Subcutaneous abdominal adipose tissue (tissue), 5 donors: ENCODE measurements at regions not wholly inside any gene's neighbourhood (a gene's known extent, or its start where the extent isn't known, plus 50 kb on each side); places are given as distances from the start of the nearest gene placed in this dataset.

Experiments
- H3K27ac ChIP-seq: one replicate; pipeline ENCODE4 v1.7.0; 2013; ENCODE audit warnings: low read depth, mild to moderate bottlenecking, inconsistent platforms, low read length, moderate library complexity
- H3K27me3 ChIP-seq, 5 donors: one replicate each; pipeline ENCODE4 v1.7.0; 2013; ENCODE audit warnings: low read length in 5 of 5, inconsistent platforms in 1 of 5; ENCODE audit not compliant: control insufficient read depth in 5 of 5, insufficient read depth in 4 of 5
- H3K36me3 ChIP-seq, 5 donors: one replicate each; pipeline ENCODE4 v1.7.0; 2013; ENCODE audit warnings: low read length in 5 of 5; ENCODE audit not compliant: control insufficient read depth in 5 of 5, insufficient read depth in 5 of 5
- H3K4me1 ChIP-seq, 5 donors: one replicate each; pipeline ENCODE4 v1.7.0; 2013; ENCODE audit warnings: low read length in 5 of 5, mild to moderate bottlenecking in 3 of 5, moderate library complexity in 1 of 5; ENCODE audit not compliant: control insufficient read depth in 5 of 5, insufficient read depth in 5 of 5
- H3K4me3 ChIP-seq, 5 donors: one replicate each; pipeline ENCODE4 v1.7.0; 2013; ENCODE audit warnings: low read length in 5 of 5, low read depth in 1 of 5
- H3K9ac ChIP-seq, 5 donors: one replicate each; pipeline ENCODE4 v1.7.0; 2013; ENCODE audit warnings: low read length in 5 of 5, mild to moderate bottlenecking in 4 of 5, moderate library complexity in 3 of 5
- H3K9me3 ChIP-seq, 5 donors: one replicate each; pipeline ENCODE4 v1.7.0; 2013; ENCODE audit warnings: low read length in 5 of 5; ENCODE audit not compliant: control insufficient read depth in 5 of 5
- donor health status: healthy.
- donor health status: healthy.
- donor health status: healthy.
- donor health status: healthy.
- donor health status: healthy.

DNA sequence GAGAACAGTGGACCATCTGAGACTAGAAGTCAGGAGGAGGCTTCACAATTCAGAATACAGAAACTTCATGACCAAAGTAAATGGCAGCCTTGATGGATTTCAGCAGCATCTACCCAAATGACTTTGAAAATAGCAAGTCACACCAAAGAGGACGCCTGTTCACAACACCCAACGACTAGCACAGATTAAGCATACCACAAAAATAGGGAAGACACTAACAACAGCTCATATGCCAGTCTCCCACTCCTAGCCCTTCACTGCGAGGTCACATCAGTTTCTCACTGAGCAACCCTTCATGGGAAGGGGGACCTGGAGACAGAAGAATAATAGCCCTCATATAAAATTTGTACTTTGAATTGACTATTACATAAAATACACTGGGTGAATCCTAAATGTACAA is 228.4 kb upstream of the SLC39A10 start:
- no peaks in the 10 kb centered on the region for H3K27me3 ChIP-seq
- H3K9me3 ChIP-seq: no peaks in the 10 kb centered on the region
- H3K27ac ChIP-seq: no peak overlapping the region
- no peak overlapping the region for H3K9ac ChIP-seq
- no peaks in the 10 kb centered on the region for H3K4me1 ChIP-seq
- H3K4me3 ChIP-seq: no peak overlapping the region
- H3K36me3 ChIP-seq: no peaks in the 10 kb centered on the region

DNA sequence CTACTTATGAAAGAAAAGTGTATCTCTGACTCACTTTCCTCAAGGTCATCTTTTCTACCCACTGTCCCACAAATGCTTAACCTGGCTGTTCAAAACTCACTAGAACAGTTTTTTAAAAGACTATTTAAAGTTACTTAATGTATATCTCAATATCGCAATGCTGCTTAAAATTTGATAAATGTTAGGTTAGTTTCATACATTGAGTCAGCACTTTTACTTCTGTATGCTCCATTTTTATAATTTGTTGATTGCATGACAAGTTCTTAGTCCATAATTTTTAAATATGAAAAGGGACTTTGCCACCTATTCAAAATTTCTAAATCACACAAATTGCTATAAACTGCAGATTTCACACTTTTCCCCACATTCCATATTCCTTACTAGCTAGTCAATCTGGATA is 231.7 kb upstream of the SLC39A10 start:
- H3K4me1 ChIP-seq: no peaks in the 10 kb centered on the region
- no peaks in the 10 kb centered on the region for H3K27me3 ChIP-seq
- no peak overlapping the region for H3K27ac ChIP-seq
- H3K4me3 ChIP-seq: no peak overlapping the region
- H3K9me3 ChIP-seq: no peaks in the 10 kb centered on the region
- no peaks in the 10 kb centered on the region for H3K36me3 ChIP-seq
- no peak overlapping the region for H3K9ac ChIP-seq

DNA sequence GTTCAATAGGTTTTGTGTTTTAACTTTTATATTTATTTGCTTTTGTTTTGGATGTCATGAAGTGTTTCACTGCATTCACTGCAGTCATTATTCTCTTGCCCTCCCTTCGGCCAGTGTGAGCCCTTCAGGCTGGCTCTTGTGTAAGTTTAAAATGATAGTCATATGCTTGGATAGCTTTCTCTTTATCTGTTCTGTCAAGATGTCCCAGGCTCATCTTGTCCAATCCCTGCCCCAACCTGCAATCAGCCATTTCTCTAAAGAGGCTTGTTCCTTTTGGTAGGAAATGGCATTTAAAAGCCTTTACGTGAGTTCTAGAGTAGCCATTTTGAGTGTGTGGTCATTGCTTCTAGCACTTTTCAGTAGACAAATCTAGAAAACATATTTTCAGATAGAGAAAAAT is 238.0 kb upstream of the SLC39A10 start:
- H3K9ac ChIP-seq: no peak overlapping the region
- no peak overlapping the region for H3K4me3 ChIP-seq
- H3K27ac ChIP-seq: no peak overlapping the region
- H3K36me3 ChIP-seq: no peaks in the 10 kb centered on the region
- no peaks in the 10 kb centered on the region for H3K4me1 ChIP-seq
- H3K27me3 ChIP-seq: no peaks in the 10 kb centered on the region
- H3K9me3 ChIP-seq: no peaks in the 10 kb centered on the region

DNA sequence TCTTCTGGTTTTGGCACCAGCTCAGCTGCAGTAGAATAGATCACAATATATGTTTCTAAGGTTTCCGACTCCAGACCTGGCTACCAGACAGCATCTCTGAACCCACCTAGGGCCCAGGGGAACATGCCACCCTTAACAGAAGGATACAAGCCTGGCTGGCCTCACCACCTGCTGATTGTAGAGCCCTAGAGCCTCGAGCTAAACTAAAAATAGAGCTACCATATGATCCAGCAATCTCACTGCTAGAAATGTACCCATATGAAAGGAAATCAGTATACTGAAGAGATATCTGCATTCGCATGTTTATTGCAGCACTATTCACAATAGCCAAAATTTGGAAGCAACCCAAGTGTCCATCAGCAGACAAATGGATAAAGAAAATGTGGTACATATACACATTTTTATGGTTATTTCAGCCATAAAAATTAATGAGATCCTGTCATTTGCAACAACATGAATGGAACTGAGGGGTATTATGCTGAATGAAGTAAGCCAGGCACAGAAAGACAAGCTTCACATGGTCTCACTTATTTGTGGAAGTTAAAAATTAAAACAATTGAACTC is 242.4 kb upstream of the SLC39A10 start:
- no peak overlapping the region for H3K27ac ChIP-seq
- no peaks in the 10 kb centered on the region for H3K27me3 ChIP-seq
- no peaks in the 10 kb centered on the region for H3K9me3 ChIP-seq
- H3K4me1 ChIP-seq: peaks cover 0 to 17% (median 14%) of the 10 kb centered on the region in 5 donors
- no peak overlapping the region for H3K9ac ChIP-seq
- H3K36me3 ChIP-seq: no peaks in the 10 kb centered on the region
- H3K4me3 ChIP-seq: no peak overlapping the region

DNA sequence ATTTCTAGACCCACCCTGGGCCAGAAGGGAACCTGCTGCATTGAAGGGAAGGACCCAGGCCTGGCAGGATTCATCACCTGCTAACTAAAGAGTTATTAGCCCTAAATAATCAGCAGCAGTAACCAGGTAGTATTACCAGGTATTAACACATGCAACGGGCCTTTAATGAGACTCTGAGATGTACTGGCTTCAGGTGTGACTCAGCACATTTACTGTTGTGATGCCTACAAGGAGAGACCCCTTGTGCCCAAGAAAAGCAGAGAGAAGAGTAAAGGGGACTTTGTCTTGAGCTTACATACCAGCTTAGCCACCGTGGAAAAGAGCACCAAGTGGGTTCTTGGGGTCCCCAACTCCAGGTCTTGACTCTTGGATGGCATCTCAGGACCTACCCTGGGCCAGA is 243.1 kb upstream of the SLC39A10 start:
- H3K4me3 ChIP-seq: no peak overlapping the region
- H3K9me3 ChIP-seq: no peaks in the 10 kb centered on the region
- H3K4me1 ChIP-seq: peaks cover 0 to 17% (median 14%) of the 10 kb centered on the region in 5 donors

DNA sequence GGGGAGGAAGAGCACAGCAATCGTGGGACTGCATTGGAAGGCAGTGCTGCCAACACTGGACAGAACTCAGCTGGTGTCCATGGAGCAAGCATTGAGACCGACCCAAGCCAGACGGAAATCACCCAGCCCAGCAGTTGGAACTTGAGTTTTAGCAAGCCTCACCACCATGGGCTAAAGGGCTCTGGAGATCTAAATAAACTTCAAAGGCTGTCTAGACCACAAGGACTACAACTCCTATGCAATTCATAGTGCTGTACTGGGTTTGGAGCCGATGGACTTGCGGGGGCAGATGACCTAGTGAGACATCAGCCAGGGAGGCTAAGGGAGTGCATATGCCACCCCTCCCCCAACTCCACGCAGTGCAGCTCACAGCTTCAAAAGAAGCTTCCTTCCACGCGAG is 243.6 kb upstream of the SLC39A10 start:
- no peaks in the 10 kb centered on the region for H3K9me3 ChIP-seq
- no peak overlapping the region for H3K9ac ChIP-seq
- H3K4me1 ChIP-seq: peaks cover 0 to 17% (median 14%) of the 10 kb centered on the region in 5 donors
- H3K27me3 ChIP-seq: no peaks in the 10 kb centered on the region
- no peak overlapping the region for H3K27ac ChIP-seq
- no peaks in the 10 kb centered on the region for H3K36me3 ChIP-seq
- H3K4me3 ChIP-seq: no peak overlapping the region

More for the DNA sequence above, 243.1 kb upstream of the SLC39A10 start:
- no peak overlapping the region for H3K27ac ChIP-seq
- H3K36me3 ChIP-seq: no peaks in the 10 kb centered on the region
- H3K9ac ChIP-seq: no peak overlapping the region
- no peaks in the 10 kb centered on the region for H3K27me3 ChIP-seq

DNA sequence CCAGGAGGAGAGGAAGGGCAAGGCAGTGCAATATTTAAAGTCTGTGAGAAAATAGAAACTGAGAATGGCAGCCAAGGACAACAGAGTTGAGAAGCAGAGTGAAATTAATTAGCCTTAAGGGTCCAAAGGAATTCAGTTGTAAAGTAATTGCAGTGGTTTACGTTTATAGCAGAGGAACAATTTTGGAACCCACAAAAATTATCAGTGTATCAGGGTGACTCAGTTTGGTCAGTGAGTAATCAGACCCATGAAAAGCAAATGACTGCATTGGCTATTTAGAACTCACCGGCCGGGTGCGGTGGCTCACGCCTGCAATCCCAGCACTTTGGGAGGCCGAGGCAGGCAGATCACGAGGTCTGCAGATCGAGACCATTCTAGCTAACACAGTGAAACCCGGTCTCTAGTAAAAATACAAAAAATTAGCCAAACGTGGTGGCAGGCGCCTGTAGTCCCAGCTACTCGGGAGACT is 245.8 kb upstream of the SLC39A10 start:
- Histone ChIP-seq H3K4me3 (no peak overlapping the region), H3K9ac (no peak overlapping the region), H3K27me3 (no peaks in the 10 kb centered on the region), H3K36me3 (no peaks in the 10 kb centered on the region), H3K27ac (peak overlapping the region; percentile 43), H3K4me1 (peaks cover 0 to 18% (median 17%) of the 10 kb centered on the region in 5 donors), H3K9me3 (no peaks in the 10 kb centered on the region)

DNA sequence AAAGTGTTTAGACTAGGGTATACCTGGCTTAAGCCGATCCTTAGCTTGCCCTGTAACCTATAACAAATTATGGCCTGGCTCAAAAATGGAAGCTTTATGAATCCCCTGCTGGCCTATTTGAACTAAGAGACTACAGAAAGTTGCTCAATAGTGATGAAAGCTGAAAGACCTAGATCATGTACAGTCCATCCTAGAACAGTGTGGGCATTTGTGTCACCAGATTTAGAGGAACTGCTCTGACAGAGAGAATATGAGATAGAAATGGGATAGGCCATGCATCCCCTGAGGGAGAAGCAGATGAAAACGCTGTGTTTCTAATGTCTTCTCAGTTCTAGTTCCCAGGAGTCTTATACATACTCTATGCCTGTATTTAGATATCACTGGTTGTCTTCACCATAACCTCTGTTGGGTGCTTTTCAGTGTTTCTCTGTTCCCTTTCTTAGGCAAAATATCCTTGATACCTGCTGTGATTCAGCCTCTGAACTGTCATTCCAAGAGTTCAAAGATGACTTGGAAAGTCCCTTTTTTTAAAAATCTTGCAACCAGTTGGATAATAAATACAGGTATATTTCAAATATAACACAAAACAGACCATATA is 246.9 kb upstream of the SLC39A10 start:
- no peak overlapping the region for H3K9ac ChIP-seq
- peaks cover 0 to 18% (median 17%) of the 10 kb centered on the region in 5 donors for H3K4me1 ChIP-seq
- H3K27ac ChIP-seq: peak overlapping the region; percentile 43
- no peak overlapping the region for H3K4me3 ChIP-seq
- no peaks in the 10 kb centered on the region for H3K27me3 ChIP-seq
- no peaks in the 10 kb centered on the region for H3K9me3 ChIP-seq
- H3K36me3 ChIP-seq: no peaks in the 10 kb centered on the region

DNA sequence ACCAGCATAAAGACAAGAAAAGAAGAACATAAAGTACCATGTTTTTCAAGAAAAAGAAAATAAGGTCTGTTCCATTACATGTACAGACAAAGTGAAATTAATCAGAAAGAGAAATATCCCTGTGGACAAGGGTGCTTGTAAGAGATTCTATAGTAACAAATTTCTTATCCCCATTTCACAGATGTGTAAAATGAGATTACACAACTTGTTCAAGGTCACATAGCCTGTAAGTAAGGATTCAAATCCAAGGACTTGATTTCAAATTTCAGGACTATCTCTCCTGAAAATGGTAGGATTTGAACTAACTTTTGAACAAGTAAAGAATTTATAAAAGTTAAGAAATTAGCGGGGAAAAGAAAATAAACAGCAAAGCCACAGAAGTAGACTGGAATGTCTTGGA is 248.2 kb upstream of the SLC39A10 start:
- Histone ChIP-seq H3K4me1 (peaks cover 0 to 18% (median 17%) of the 10 kb centered on the region in 5 donors), H3K4me3 (no peak overlapping the region), H3K9ac (no peak overlapping the region), H3K27ac (no peak overlapping the region), H3K36me3 (no peaks in the 10 kb centered on the region), H3K9me3 (no peaks in the 10 kb centered on the region), H3K27me3 (no peaks in the 10 kb centered on the region)

DNA sequence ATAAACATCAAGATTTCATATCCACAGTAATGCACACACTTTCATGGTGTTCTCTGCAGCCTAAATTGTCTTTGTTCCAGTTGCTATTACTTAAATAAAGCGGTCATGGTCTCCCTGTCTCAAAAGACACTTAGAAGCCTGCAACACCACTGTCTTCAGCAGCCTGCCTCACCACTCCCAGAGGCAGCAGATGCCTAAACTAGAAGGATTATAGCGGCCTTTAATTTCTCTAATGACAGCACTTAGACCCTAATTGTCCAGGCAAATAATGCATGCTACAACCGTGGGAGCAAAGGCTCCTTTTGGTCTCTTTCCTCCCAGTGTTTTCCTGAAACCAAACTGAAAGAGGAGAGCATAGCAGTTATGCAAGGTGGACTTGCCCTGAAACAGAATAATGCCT is 248.8 kb upstream of the SLC39A10 start:
- Histone ChIP-seq H3K9me3 (no peaks in the 10 kb centered on the region), H3K9ac (no peak overlapping the region), H3K27ac (no peak overlapping the region), H3K36me3 (no peaks in the 10 kb centered on the region), H3K4me1 (peaks cover 0 to 18% (median 17%) of the 10 kb centered on the region in 5 donors), H3K27me3 (no peaks in the 10 kb centered on the region), H3K4me3 (no peak overlapping the region)
